Left cardiac atrium (tissue), 4 donors: ENCODE measurements at regions not wholly inside any gene's neighbourhood (a gene's known extent, or its start where the extent isn't known, plus 50 kb on each side); places are given as distances from the start of the nearest gene placed in this dataset.

Experiments used
- ATAC-seq, 2 donors: fragments of 200-7000 bp; cut with Tn5 transposase; one replicate each; pipeline ENCODE4 v1.9.1; 2020; ENCODE audit warnings: mild to moderate bottlenecking in 2 of 2, moderate library complexity in 2 of 2
- DNase-seq: peaks from one replicate; pipeline ENCODE4 v3.0.0-alpha.2; 2020
- intact Hi-C, 2 donors: fragments of 100-400 bp; cut with DNase I; formaldehyde crosslinking; loops; one replicate each; pipeline versions ENCODE4 v1.14.1 to v1.15.1; 2022 to 2023
- donor health status: DM: no; HTN: yes; CAD: no.
- donor health status: DM: no; HTN: yes; CAD: no; lungs with severe emphysema.
- donor health status: DM: yes; HTN: yes; CAD: no.
- donor health status: Dilated cardiomyopathy.

DNA sequence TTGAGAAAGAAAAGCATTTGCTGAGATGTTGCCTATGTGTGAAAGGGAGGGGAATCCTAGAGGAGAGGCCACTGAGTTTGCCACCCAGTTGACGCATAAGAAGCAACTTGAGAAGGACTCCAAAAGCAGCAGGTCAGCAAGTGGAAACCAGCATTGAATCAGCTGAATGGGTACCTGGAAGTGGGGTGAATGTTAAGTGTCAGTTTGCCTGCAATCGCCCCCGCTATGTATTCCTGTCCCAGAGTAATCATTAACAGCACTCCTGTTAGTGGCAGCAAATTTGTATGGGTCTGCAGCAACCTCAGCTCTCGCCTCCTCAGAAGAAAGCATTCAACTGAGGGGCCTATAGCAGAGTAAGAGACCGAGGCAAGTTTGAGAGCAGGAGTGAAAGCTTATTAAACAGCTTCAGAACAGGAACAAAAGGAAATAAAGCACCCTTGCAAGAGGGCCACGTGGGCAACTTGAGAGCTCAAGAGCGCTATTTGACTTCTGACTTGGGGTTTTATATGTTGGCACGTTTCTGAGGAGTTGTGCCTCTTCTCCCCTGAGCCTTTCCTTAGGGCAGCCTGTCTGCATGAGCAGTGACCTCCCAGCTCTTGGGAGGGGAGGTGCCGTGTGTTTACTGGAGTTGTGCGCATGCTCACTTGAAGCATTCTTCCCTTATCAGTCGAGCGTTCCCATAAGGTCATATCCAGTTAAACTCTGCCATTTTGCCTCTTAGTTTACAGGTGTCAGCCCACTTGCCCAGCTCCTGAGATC lies 122.6 kb upstream of the PHACTR1 start:
- ATAC-seq (no peak), DNase-seq (no peak)
- intact Hi-C loops, result no loop called here

GRCh38 chr6:12594530-12594893 lies 122.1 kb upstream of the PHACTR1 start:
- intact Hi-C loops, result no loop called here
- ATAC-seq (no peak), DNase-seq (no peak)

GRCh38 chr6:12595161-12595811 lies 121.3 kb upstream of the PHACTR1 start:
- peak; percentile 12 to 80 for ATAC-seq
- intact Hi-C loops, result no loop called here
- DNase-seq, result no peak

DNA sequence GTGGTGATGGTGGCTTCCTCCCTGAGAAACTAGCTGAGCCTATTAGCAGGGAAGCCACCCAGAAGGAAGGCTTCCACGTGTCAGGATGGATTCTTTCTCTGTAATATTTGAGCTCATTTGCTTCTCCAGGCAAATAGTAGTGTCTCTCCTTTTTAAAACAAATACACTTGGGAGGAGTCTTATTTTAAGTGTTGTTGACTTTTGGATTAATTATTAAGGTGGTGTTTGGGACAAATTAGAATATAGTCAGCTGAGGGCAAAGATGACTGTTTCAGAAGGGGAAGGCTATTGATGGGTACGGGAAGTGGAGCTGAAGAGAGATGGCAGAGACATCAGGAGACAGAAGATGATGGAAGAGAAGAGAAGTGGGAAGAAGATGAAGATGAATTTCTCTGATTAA lies 119.8 kb upstream of the PHACTR1 start:
- ATAC-seq (no peak), DNase-seq (no peak)
- intact Hi-C loops, result no loop called here

DNA sequence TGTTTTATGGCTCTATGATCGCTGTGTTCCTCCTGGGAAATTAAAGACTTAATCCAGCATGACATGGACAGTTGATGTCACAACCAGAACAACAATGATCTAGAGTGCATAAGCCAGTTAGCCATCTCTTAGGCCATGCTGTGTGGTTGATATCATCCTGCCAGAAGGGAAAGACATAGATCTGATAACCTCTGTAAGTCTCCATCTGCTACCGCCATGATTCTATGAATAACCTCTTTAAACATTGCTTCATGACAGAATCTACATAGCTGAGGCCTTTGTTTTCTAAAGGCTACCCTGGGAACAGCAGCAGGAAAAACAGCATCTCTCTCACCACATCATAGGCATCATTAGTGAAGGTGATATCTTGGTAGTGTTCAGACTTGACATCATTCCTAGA lies 117.6 kb upstream of the PHACTR1 start:
- intact Hi-C loops, result no loop called here
- ATAC-seq (no peak), DNase-seq (no peak)

GRCh38 chr6:12601881-12602280 lies 114.7 kb upstream of the PHACTR1 start:
- DNase-seq (no peak), ATAC-seq (no peak)
- intact Hi-C loops, result loop anchor here (2.0 to 10.0 kb wide), 3 partner anchors 307 to 945 kb away; partner anchors contain the start of gene EDN1 (in 2 of the 2)

GRCh38 chr6:12602342-12602741 lies 114.2 kb upstream of the PHACTR1 start:
- DNase-seq (no peak), ATAC-seq (no peak)
- intact Hi-C loops, result loop anchor here (2.0 to 10.0 kb wide), 3 partner anchors 308 to 945 kb away; partner anchors contain the start of gene EDN1 (in 2 of the 2)

- DNase-seq (peak; percentile 37), ATAC-seq (peak; percentile 74 to 78)
- intact Hi-C loops, result loop anchor here (2.0 to 10.0 kb wide), 3 partner anchors 308 to 946 kb away; partner anchors contain the start of gene EDN1 (in 2 of the 2)
Measured at GRCh38 chr6:12602951-12603672, 113.5 kb upstream of the PHACTR1 start.

- no peak for ATAC-seq
- no peak for DNase-seq
- intact Hi-C loops, result loop anchor here (2.0 to 10.0 kb wide), 3 partner anchors 309 to 946 kb away; partner anchors contain the start of gene EDN1 (in 2 of the 2)
Measured at GRCh38 chr6:12603673-12604049, 112.9 kb upstream of the PHACTR1 start.

DNA sequence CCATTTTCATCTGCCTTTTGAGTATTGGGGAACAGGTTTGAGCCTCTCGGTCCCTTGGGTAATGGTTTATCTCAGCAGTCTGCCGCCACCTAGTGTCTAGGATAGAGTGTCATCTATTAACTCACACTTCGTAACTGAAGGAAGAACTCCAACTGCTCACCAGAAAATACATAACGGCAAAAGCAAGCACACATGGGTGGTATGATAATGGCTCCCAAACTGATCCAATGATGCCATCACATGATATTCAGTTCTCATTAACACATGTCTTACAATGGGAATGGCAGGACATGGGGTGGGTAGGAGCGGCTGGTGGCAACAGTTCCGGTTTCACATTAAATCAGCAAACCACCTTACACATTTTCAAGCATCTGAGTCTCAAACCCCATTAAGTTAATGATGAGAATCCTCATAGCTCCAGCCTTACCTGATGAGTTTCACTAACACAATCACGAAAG lies 110.7 kb upstream of the PHACTR1 start:
- ATAC-seq (peak in 1 of 2 donors; percentile 69), DNase-seq (peak; percentile 35)
- intact Hi-C loops, result loop anchor here (5.0 to 10.0 kb wide), 2 partner anchors 311 to 1019 kb away; partner anchors contain the start of gene EDN1 (in 1 of the 2)

GRCh38 chr6:12606616-12607015 lies 110.0 kb upstream of the PHACTR1 start:
- DNase-seq, result no peak
- intact Hi-C loops, result loop anchor here (5.0 to 10.0 kb wide), 2 partner anchors 312 to 1019 kb away; partner anchors contain the start of gene EDN1 (in 1 of the 2)
- no peak for ATAC-seq

DNA sequence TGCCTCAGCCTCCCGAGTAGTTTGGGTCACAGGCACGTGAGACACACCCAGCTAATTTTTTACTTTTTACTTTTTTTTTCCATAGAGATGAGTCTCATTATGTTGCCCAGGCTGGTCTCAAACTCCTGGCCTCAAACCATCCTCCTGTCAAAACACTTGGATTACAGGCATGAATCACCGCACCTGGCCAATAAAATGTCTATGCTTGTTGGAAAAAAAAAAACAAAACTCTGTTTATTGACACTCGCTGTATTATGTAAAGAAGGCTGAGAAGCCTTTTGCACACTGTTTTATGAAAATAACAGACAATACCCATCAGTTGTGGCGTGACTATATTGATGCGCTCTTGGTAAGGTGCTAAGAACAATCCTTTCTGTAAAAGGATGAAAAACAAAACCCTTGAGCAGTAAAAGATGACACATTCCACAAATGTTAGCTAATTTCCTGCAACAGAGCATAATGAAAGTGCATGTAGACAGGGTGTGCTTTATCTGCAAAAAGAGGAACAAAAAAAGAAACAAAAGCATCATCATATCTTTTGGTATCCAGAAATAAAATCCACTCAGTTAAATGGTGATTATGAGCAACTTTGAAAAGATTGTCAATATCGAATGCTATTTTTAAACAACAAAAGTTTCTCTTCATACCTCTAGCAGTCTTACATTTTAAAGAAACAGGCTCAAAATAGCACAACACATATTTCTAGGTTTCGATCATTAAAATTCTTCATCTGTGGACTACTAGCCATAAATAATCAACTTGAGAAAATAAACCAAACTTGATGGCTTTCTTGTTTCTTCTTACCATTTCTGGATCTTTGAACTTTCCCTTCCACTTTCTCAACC lies 108.3 kb upstream of the PHACTR1 start:
- intact Hi-C loops, result loop anchor here (5.0 to 10.0 kb wide), 2 partner anchors 313 to 1021 kb away; partner anchors contain the start of gene EDN1 (in 1 of the 2)
- ATAC-seq (no peak), DNase-seq (no peak)

DNA sequence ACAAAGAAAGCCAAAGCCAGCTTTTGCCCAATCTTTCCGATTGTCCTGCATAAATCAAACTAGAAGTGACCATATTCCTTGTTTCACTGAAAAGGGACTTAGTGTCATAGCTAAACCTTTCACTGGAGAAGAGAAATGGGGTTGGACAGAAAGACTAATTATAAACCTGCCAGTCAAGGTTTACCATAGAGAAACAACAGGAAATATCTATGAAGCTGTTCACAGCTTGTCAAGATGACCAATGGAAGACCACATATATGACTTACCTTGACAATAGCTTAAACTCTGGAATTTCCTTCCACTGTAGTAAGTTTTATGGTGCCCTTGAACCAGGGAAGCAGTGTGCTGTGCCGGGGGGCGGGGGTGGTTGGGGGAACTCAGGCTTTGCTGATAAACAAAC lies 107.7 kb upstream of the PHACTR1 start:
- ATAC-seq (no peak), DNase-seq (no peak)
- intact Hi-C loops, result loop anchor here (5.0 to 10.0 kb wide), 2 partner anchors 314 to 1022 kb away; partner anchors contain the start of gene EDN1 (in 1 of the 2)

DNA sequence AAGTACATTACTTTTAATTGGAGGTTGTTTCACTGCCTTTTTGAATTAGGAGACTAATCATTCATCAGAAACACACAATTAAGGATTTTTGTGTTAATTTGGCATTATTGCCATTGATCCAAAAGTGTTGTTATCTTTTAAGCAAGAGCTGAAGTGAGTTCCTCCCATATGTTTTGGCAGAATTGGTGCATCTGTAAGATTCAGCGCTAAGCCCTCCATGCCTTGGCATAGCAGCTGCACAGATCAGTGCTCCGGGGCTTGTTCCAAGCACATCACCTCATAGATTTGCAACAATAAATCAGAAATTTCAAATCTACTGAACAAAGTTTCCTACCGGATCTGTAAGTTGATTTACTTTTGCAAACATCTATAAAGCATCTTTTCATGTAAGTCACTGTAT lies 106.8 kb upstream of the PHACTR1 start:
- intact Hi-C loops, result loop anchor here (5.0 to 10.0 kb wide), 2 partner anchors 315 to 1022 kb away; partner anchors contain the start of gene EDN1 (in 1 of the 2)
- DNase-seq, result no peak
- no peak for ATAC-seq

- intact Hi-C loops, result no loop called here
- ATAC-seq (no peak), DNase-seq (no peak)
Measured at GRCh38 chr6:12610862-12611261, 105.7 kb upstream of the PHACTR1 start.

DNA sequence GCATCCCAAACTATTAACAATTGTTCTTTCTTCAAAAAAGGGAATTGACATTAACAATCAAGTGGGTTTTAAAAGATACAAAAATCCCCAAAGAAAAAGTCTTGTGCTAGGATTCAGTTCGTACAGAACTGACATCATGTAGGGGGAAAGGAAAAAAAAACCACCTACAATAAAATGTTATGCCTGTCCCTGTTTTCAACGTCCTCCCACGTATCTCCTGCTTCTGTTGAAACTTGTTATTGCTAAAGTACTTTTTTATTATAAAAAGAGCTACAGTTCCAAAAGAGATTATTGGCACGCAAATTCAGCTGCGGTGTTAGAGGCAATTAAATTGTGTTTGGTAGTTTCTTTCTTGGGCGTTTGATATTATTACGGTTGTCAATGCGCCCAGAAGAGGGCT lies 102.8 kb upstream of the PHACTR1 start:
- DNase-seq, result no peak
- intact Hi-C loops, result no loop called here
- no peak for ATAC-seq

DNA sequence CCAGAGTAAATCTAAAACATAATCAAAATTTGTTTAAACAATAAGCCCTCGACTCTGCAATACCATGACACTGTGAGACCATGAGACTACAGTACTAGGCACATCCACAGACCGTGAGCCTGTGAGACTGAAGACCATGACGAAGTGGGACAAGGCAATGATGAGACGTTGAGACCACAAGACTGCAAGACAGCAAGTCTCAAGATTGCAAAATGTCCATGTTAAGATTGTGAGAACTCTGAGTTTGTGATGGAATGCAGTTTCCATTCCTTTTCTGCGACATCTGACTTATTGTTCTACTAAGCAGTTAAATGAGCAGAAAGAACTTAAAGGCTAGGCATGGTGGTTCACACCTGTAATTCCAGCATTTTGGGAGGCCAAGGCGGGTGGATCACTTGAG lies 102.1 kb upstream of the PHACTR1 start:
- DNase-seq, result no peak
- intact Hi-C loops, result no loop called here
- no peak for ATAC-seq

DNA sequence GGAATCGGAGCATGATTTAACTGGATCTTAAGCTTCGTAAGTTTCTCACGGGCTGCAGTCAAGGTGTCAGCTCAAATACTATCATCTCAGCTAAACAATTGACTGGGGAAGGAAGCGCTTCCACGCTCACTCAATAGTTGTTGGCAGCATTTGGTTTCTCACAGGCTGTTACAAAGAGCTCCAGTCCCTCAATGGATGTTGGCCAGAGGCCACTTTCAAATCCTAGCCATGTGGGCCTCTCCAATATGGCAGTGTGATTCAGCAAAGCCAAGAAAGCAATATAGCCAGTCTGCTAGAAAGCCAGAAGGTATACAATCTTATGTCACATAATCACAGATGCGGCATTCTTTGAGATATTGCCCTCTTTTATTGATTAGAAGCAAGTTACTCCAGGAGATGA lies 98.3 kb upstream of the PHACTR1 start:
- DNase-seq, result no peak
- intact Hi-C loops, result no loop called here
- no peak for ATAC-seq

DNA sequence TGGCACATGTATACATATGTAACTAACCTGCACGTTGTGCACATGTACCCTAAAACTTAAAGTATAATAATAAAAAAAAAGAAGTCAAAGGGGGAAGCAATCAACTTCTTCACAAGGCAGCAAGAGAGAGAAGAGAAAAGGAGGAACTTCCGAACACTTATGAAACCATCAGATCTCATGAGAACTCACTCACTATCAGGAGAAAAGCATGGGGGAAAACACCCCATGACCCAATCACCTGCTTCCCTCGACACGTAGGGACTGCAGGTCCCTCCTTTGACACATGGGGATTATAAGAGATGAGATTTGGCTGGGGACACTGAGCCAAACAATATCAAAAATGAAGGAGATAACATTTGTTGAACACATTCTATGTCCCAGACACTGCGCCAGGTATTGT lies 94.8 kb upstream of the PHACTR1 start:
- DNase-seq, result no peak
- intact Hi-C loops, result no loop called here

More for the DNA sequence above, 94.8 kb upstream of the PHACTR1 start:
- no peak for ATAC-seq
